Neuronal stem cell (in vitro differentiated cells): ENCODE measurements at regions not wholly inside any gene's neighbourhood (a gene's known extent, or its start where the extent isn't known, plus 50 kb on each side); places are given as distances from the start of the nearest gene placed in this dataset.

ENCODE experiments used
- DNase-seq: peaks from one replicate; pipeline ENCODE4 v3.0.0-alpha.2; 2013; ENCODE audit warnings: low spot score
- H2AFZ ChIP-seq: one replicate; pipeline ENCODE4 v1.6.1; 2013; ENCODE audit warnings: mild to moderate bottlenecking, low read length, inconsistent platforms
- H2AK5ac ChIP-seq: 2 replicates; pipeline ENCODE4 v1.6.1; 2013; ENCODE audit warnings: low read depth, mild to moderate bottlenecking, inconsistent platforms, low read length, moderate library complexity, mixed read lengths
- H2BK120ac ChIP-seq: 2 replicates; pipeline ENCODE4 v1.6.1; 2013; ENCODE audit warnings: low read depth, mild to moderate bottlenecking, inconsistent platforms, low read length, moderate library complexity, mixed read lengths
- H2BK12ac ChIP-seq: one replicate; pipeline ENCODE4 v1.6.1; 2013; ENCODE audit warnings: low read length, inconsistent platforms
- H2BK15ac ChIP-seq: 2 replicates; pipeline ENCODE4 v1.6.1; 2013; ENCODE audit warnings: mild to moderate bottlenecking, low read length, inconsistent platforms, mixed read lengths
- H2BK5ac ChIP-seq: one replicate; pipeline ENCODE4 v1.6.1; 2013; ENCODE audit warnings: inconsistent platforms, mild to moderate bottlenecking, low read length, moderate library complexity
- H3K14ac ChIP-seq: one replicate; pipeline ENCODE4 v1.6.1; 2013; ENCODE audit warnings: low read length, inconsistent platforms
- H3K18ac ChIP-seq: 2 replicates; pipeline ENCODE4 v1.6.1; 2013; ENCODE audit warnings: low read length, inconsistent platforms
- H3K23ac ChIP-seq: 2 replicates; pipeline ENCODE4 v1.6.1; 2013; ENCODE audit warnings: low read depth, mild to moderate bottlenecking, mixed read lengths, low read length, inconsistent platforms; ENCODE audit not compliant: poor library complexity
- H3K27ac ChIP-seq: replicated peaks from 3 replicates; pipeline ENCODE4 v1.5.1; 2013; ENCODE audit warnings: low read length, inconsistent platforms
- H3K27me3 ChIP-seq, 3 experiments: 2 replicates each; pipeline ENCODE4 v1.6.1; 2013; ENCODE audit warnings: low read length in 3 of 3, mild to moderate bottlenecking in 2 of 3, inconsistent platforms in 1 of 3, low read depth in 1 of 3, mixed read lengths in 1 of 3, moderate library complexity in 1 of 3; ENCODE audit not compliant: control insufficient read depth in 3 of 3, insufficient read depth in 3 of 3
- H3K36me3 ChIP-seq, 2 donors: replicated peaks in 1 of 2; 2 replicates each; pipeline ENCODE4 v1.6.1; 2013; ENCODE audit warnings: low read length in 2 of 2; ENCODE audit not compliant: control insufficient read depth in 2 of 2, insufficient read depth in 2 of 2
- H3K4ac ChIP-seq: 2 replicates; pipeline ENCODE4 v1.6.1; 2013; ENCODE audit warnings: inconsistent platforms, mild to moderate bottlenecking, low read length, moderate library complexity
- H3K4me1 ChIP-seq, 2 donors: 1 replicate in 1 of 2; 2 replicates in 1 of 2; pipeline ENCODE4 v1.6.1; 2013; ENCODE audit warnings: low read length in 2 of 2, low read depth in 1 of 2; ENCODE audit not compliant: control insufficient read depth in 2 of 2, insufficient read depth in 1 of 2
- H3K4me2 ChIP-seq: one replicate; pipeline ENCODE4 v1.6.1; 2013; ENCODE audit warnings: mild to moderate bottlenecking, low read length, inconsistent platforms; ENCODE audit not compliant: insufficient read depth, poor library complexity, severe bottlenecking
- H3K4me3 ChIP-seq, 2 donors: 2 replicates each; pipeline ENCODE4 v1.5.1; 2013; ENCODE audit warnings: low read length in 2 of 2, mild to moderate bottlenecking in 2 of 2, inconsistent platforms in 1 of 2, moderate library complexity in 1 of 2
- H3K79me1 ChIP-seq: one replicate; pipeline ENCODE4 v1.6.1; 2013; ENCODE audit warnings: low read depth, mild to moderate bottlenecking, inconsistent platforms, low read length, moderate library complexity
- H3K9ac ChIP-seq: one replicate; pipeline ENCODE4 v1.6.1; 2013; ENCODE audit warnings: mild to moderate bottlenecking, low read depth, low read length, inconsistent platforms; ENCODE audit not compliant: poor library complexity
- H3K9me3 ChIP-seq, 2 donors: replicated peaks in 1 of 2; 2 replicates each; pipeline versions ENCODE3 to v1.6.1; 2013; ENCODE audit warnings: low read length in 2 of 2, mild to moderate bottlenecking in 2 of 2, inconsistent platforms in 1 of 2, low read depth in 1 of 2, mixed read lengths in 1 of 2, moderate library complexity in 1 of 2; ENCODE audit not compliant: control insufficient read depth in 2 of 2, insufficient read depth in 1 of 2
- H4K8ac ChIP-seq: one replicate; pipeline ENCODE4 v1.6.1; 2013; ENCODE audit warnings: low read depth, mild to moderate bottlenecking, inconsistent platforms, low read length, moderate library complexity
- H4K91ac ChIP-seq: one replicate; pipeline ENCODE4 v1.6.1; 2013; ENCODE audit warnings: low read length, low read depth, mild to moderate bottlenecking, inconsistent platforms; ENCODE audit not compliant: poor library complexity
- WGBS, 2 donors: extraction: QIAGEN DNeasy Blood & Tissue Kit; methylation state at CpG; one replicate each; pipeline ENCODE4 v1.1.7; 2013; ENCODE audit warnings: missing lambda C conversion rate in 2 of 2, mixed read lengths in 1 of 2; ENCODE audit not compliant: insufficient read length in 2 of 2, insufficient replicate concordance in 1 of 2; ENCODE audit errors: extremely low coverage in 2 of 2; 5-methylcytosine and 5-hydroxymethylcytosine counted together

- no peaks in the 10 kb centered on the region for H3K79me1 ChIP-seq
- no peak overlapping the region for H3K14ac ChIP-seq
- H4K8ac ChIP-seq: no peak overlapping the region
- no peak overlapping the region for H2BK15ac ChIP-seq
- H3K36me3 ChIP-seq: no peaks in the 10 kb centered on the region
- no peak overlapping the region for H2AFZ ChIP-seq
- no peak overlapping the region for H3K4ac ChIP-seq
- no peak overlapping the region for H2BK12ac ChIP-seq
- no peak overlapping the region for H3K23ac ChIP-seq
- H3K27me3 ChIP-seq: peaks cover 0 to 5% (median 0%) of the 10 kb centered on the region in 3 experiments
- H2BK120ac ChIP-seq: no peak overlapping the region
- H3K9me3 ChIP-seq: no peaks in the 10 kb centered on the region
- no CpG with 5 or more reads among the region's 5 CpGs for WGBS, 2 donors
- H2BK5ac ChIP-seq: no peak overlapping the region
- no peak overlapping the region for H4K91ac ChIP-seq
- peak overlapping the region; percentile 52 for H3K18ac ChIP-seq
- DNase-seq: no peak
- H3K9ac ChIP-seq: peak overlapping the region; percentile 50
- H2AK5ac ChIP-seq: no peak overlapping the region
- no peak overlapping the region for H3K4me3 ChIP-seq
- no peaks in the 10 kb centered on the region for H3K4me1 ChIP-seq
- H3K4me2 ChIP-seq: no peak overlapping the region
- no peak overlapping the region for H3K27ac ChIP-seq
These were observed 104.7 kb upstream of the IRX4 start for GRCh38 chr5:1987471-1987870.

GRCh38 chr5:1985781-1986180 lies 103.1 kb upstream of the IRX4 start:
- H3K23ac ChIP-seq: no peak overlapping the region
- peak overlapping the region; percentile 31 for H2AK5ac ChIP-seq
- H3K36me3 ChIP-seq: no peaks in the 10 kb centered on the region
- H3K18ac ChIP-seq: peak overlapping the region; percentile 71
- no peak overlapping the region for H2AFZ ChIP-seq
- no peaks in the 10 kb centered on the region for H3K79me1 ChIP-seq
- no peak overlapping the region for H3K4me3 ChIP-seq
- no peak overlapping the region for H3K27ac ChIP-seq
- no peaks in the 10 kb centered on the region for H3K9me3 ChIP-seq
- H2BK15ac ChIP-seq: no peak overlapping the region
- no peak overlapping the region for H3K9ac ChIP-seq
- no peak overlapping the region for H3K4ac ChIP-seq
- no peaks in the 10 kb centered on the region for H3K4me1 ChIP-seq
- no CpG with 5 or more reads among the region's 9 CpGs for whole genome bisulfite sequencing, 2 donors
- H4K8ac ChIP-seq: no peak overlapping the region
- no peak overlapping the region for H4K91ac ChIP-seq
- no peak for DNase-seq
- no peak overlapping the region for H2BK12ac ChIP-seq
- H3K27me3 ChIP-seq: peaks cover 0 to 5% (median 0%) of the 10 kb centered on the region in 3 experiments
- no peak overlapping the region for H2BK120ac ChIP-seq
- H2BK5ac ChIP-seq: no peak overlapping the region
- peak overlapping the region; percentile 67 for H3K14ac ChIP-seq
- H3K4me2 ChIP-seq: no peak overlapping the region

GRCh38 chr5:1983919-1984695 lies 101.4 kb upstream of the IRX4 start:
- Histone ChIP-seq H3K4me3 (no peak overlapping the region), H2BK12ac (no peak overlapping the region), H2BK5ac (no peak overlapping the region), H3K27me3 (peaks cover 0 to 5% (median 0%) of the 10 kb centered on the region in 3 experiments), H3K36me3 (no peaks in the 10 kb centered on the region), H3K18ac (no peak overlapping the region), H4K8ac (no peak overlapping the region), H3K27ac (no peak overlapping the region), H2BK15ac (no peak overlapping the region), H2AFZ (peak overlapping the region; percentile 31), H3K79me1 (no peaks in the 10 kb centered on the region), H3K4me2 (no peak overlapping the region), H2BK120ac (no peak overlapping the region), H3K9me3 (no peaks in the 10 kb centered on the region), H3K9ac (no peak overlapping the region), H4K91ac (no peak overlapping the region), H3K14ac (no peak overlapping the region), H3K4me1 (no peaks in the 10 kb centered on the region), H2AK5ac (no peak overlapping the region), H3K4ac (no peak overlapping the region), H3K23ac (no peak overlapping the region)
- no CpG with 5 or more reads among the region's 11 CpGs for WGBS, 2 donors
- no peak for DNase-seq

- Histone ChIP-seq H3K4me2 (no peak overlapping the region), H3K9ac (no peak overlapping the region), H4K8ac (no peak overlapping the region), H2AK5ac (no peak overlapping the region), H3K18ac (peak overlapping the region; percentile 48), H3K27me3 (peaks cover 0 to 5% (median 0%) of the 10 kb centered on the region in 3 experiments), H3K79me1 (no peaks in the 10 kb centered on the region), H3K4me1 (no peaks in the 10 kb centered on the region), H3K4ac (no peak overlapping the region), H3K9me3 (no peaks in the 10 kb centered on the region), H4K91ac (no peak overlapping the region), H2BK120ac (no peak overlapping the region), H3K23ac (no peak overlapping the region), H2BK5ac (no peak overlapping the region), H3K36me3 (no peaks in the 10 kb centered on the region), H3K27ac (no peak overlapping the region), H3K4me3 (no peak overlapping the region), H2BK12ac (no peak overlapping the region), H3K14ac (no peak overlapping the region), H2AFZ (no peak overlapping the region), H2BK15ac (no peak overlapping the region)
- DNase-seq: no peak
- WGBS, 2 donors: no CpG with 5 or more reads among the region's 18 CpGs
These were observed 100.7 kb upstream of the IRX4 start for GRCh38 chr5:1983401-1983800.
